GM13976 (cell line): ENCODE measurements at regions not wholly inside any gene's neighbourhood (a gene's known extent, or its start where the extent isn't known, plus 50 kb on each side); places are given as distances from the start of the nearest gene placed in this dataset.
"Not testable (repeated sequence)": the region's sequence is repeated elsewhere in the genome, so short reads cannot be mapped to it uniquely, and the experiment has no call there.

Source experiments
- DNase-seq: peaks from one replicate; pipeline ENCODE4 v3.0.0; 2012; ENCODE audit warnings: low spot score
- CTCF ChIP-seq: IDR thresholded peaks from 2 replicates; pipeline ENCODE4 v1.5.1; 2012; ENCODE audit warnings: borderline replicate concordance, mild to moderate bottlenecking; ENCODE audit not compliant: insufficient read depth; ENCODE audit errors: extremely low read depth, missing control alignments, control extremely low read depth
- in situ Hi-C: fragments of 300-500 bp; cut with MboI; formaldehyde crosslinking; loops from one replicate; pipeline ENCODE4 v1.12.0; 2022; ENCODE audit warnings: low sequenced_read_pairs, mixed read lengths, inconsistent platforms; ENCODE audit not compliant: unreplicated experiment

GRCh38 chr15:98547275-98547674, 101.1 kb upstream of the IGF1R start:
- DNase-seq, result no peak
- no peak for TF ChIP-seq CTCF
- in situ Hi-C loops, result no loop called here

- in situ Hi-C loops, result no loop called here
- no peak for DNase-seq
These were observed 100.6 kb upstream of the IGF1R start for GRCh38 chr15:98547741-98548138.

GRCh38 chr15:98548139-98548971, 100.0 kb upstream of the IGF1R start:
- DNase-seq, result no peak
- in situ Hi-C loops, result no loop called here
- TF ChIP-seq CTCF, result no peak

More at GRCh38 chr15:98547741-98548138, 100.6 kb upstream of the IGF1R start:
- no peak for TF ChIP-seq CTCF

- no peak for TF ChIP-seq CTCF
- DNase-seq, result no peak
- in situ Hi-C loops, result no loop called here
These were observed 99.3 kb upstream of the IGF1R start for GRCh38 chr15:98549003-98549402.

GRCh38 chr15:98549741-98550140, 98.6 kb upstream of the IGF1R start:
- no peak for TF ChIP-seq CTCF
- in situ Hi-C loops, result no loop called here
- DNase-seq, result no peak

GRCh38 chr15:98550363-98550762, 98.0 kb upstream of the IGF1R start:
- in situ Hi-C loops, DNase-seq: not testable (repeated sequence)

- no peak for TF ChIP-seq CTCF
- DNase-seq, result no peak
- in situ Hi-C loops, result no loop called here
These were observed 96.3 kb upstream of the IGF1R start for GRCh38 chr15:98551936-98552562.
